H1 (cell line): ENCODE measurements at regions not wholly inside any gene's neighbourhood (a gene's known extent, or its start where the extent isn't known, plus 50 kb on each side); places are given as distances from the start of the nearest gene placed in this dataset.

Experiments
- CREB1 ChIP-seq: IDR thresholded peaks from 2 replicates; pipeline ENCODE4 v1.6.1; 2012; ENCODE audit warnings: inconsistent platforms
- CTCF ChIP-seq, 3 experiments: IDR thresholded peaks; 1 replicate in 2 of 3; 2 replicates in 1 of 3; pipeline versions ENCODE4 v1.5.1 to v1.6.1; 2011; ENCODE audit warnings: low read length in 3 of 3, mild to moderate bottlenecking in 3 of 3, inconsistent platforms in 2 of 3, low read depth in 1 of 3, moderate library complexity in 1 of 3; ENCODE audit not compliant: insufficient read depth in 1 of 3; ENCODE audit errors: control extremely low read depth in 1 of 3
- KDM4A ChIP-seq: IDR thresholded peaks from one replicate; pipeline ENCODE4 v1.7.1; 2012; ENCODE audit warnings: low read depth, mild to moderate bottlenecking, moderate library complexity, low read length, inconsistent platforms; ENCODE audit not compliant: severe bottlenecking
- SIN3A ChIP-seq, 2 experiments: IDR thresholded peaks in 1 of 2; conservative IDR thresholded peaks in 1 of 2; 2 replicates each; pipeline ENCODE4 v1.6.1; 2011 to 2012; ENCODE audit warnings: low read length in 2 of 2, improper control_type of control experiment in 1 of 2, low read depth in 1 of 2, mild to moderate bottlenecking in 1 of 2
- TAF7 ChIP-seq: optimal IDR thresholded peaks from 2 replicates; pipeline ENCODE3; 2011; ENCODE audit warnings: low read depth, mild to moderate bottlenecking, inconsistent platforms, low read length, moderate library complexity, borderline replicate concordance

GRCh38 chr15:69751147-69751546, 298.5 kb downstream of the RPLP1 start (continued):
- TF ChIP-seq CTCF (IDR thresholded peaks at IDR 0.05; ENCODE audit: control extremely low read depth in 1 of 3, insufficient read depth in 1 of 3, low read depth in 1 of 3, low read length in 3 of 3) (no peak), KDM4A (no peak), CREB1 (no peak), TAF7 (no peak), SIN3A (conservative IDR thresholded peaks at IDR 0.05 in 1 of 2, IDR thresholded peaks at IDR 0.05 in 1 of 2; ENCODE audit: low read depth in 1 of 2, low read length in 2 of 2) (no peak)
